GM12891 (cell line): ENCODE measurements at regions not wholly inside any gene's neighbourhood (a gene's known extent, or its start where the extent isn't known, plus 50 kb on each side); places are given as distances from the start of the nearest gene placed in this dataset.

ENCODE experiments used
- DNase-seq: peaks from one replicate; pipeline ENCODE4 v3.0.0; 2011; ENCODE audit warnings: low spot score; ENCODE audit not compliant: insufficient read length
- FAIRE-seq: peaks from 2 replicates; lab custom pipeline; 2011; peaks lifted over from hg19 to GRCh38; lab: Jason Lieb, UNC
- PAX5 ChIP-seq: IDR thresholded peaks from 2 replicates; pipeline ENCODE4 v1.6.1; 2011; ENCODE audit warnings: low read length, moderate library complexity, mild to moderate bottlenecking; ENCODE audit not compliant: insufficient read depth, severe bottlenecking
- POLR2A ChIP-seq: IDR thresholded peaks from 2 replicates; pipeline ENCODE4 v1.6.1; 2011; ENCODE audit warnings: low read depth, low read length, control low read depth
- POLR2AphosphoS5 ChIP-seq: IDR thresholded peaks from 2 replicates; pipeline ENCODE4 v1.6.1; 2011; ENCODE audit warnings: low read depth, low read length, control low read depth
- POU2F2 ChIP-seq: IDR thresholded peaks from 2 replicates; pipeline ENCODE4 v1.6.1; 2011; ENCODE audit warnings: low read depth, mild to moderate bottlenecking, control low read depth, low read length, moderate library complexity
- SPI1 ChIP-seq: IDR thresholded peaks from 2 replicates; pipeline ENCODE4 v1.6.1; 2011; ENCODE audit warnings: low read depth, low read length, control low read depth
- TAF1 ChIP-seq: IDR thresholded peaks from 2 replicates; pipeline ENCODE4 v1.6.1; 2011; ENCODE audit warnings: low read depth, low read length, control low read depth

- TF ChIP-seq POLR2AphosphoS5 (no peak), PAX5 (no peak), TAF1 (no peak), POLR2A (no peak), POU2F2 (no peak), SPI1 (no peak)
- no peak for FAIRE-seq
- no peak for DNase-seq
Observed at GRCh38 chr5:158492136-158492535, 607.6 kb downstream of the EBF1 start.

GRCh38 chr5:158487664-158488063, 612.1 kb downstream of the EBF1 start:
- FAIRE-seq (no peak), DNase-seq (no peak)
- TF ChIP-seq POLR2AphosphoS5 (no peak), POLR2A (no peak), POU2F2 (no peak), SPI1 (no peak), TAF1 (no peak), PAX5 (no peak)

- no peak for FAIRE-seq
- no peak for DNase-seq
- TF ChIP-seq SPI1, result no peak
- no peak for TF ChIP-seq PAX5
- no peak for TF ChIP-seq POLR2AphosphoS5
- TF ChIP-seq TAF1, result no peak
- no peak for TF ChIP-seq POLR2A
- TF ChIP-seq POU2F2, result no peak
Observed at GRCh38 chr5:158487156-158487555, 612.6 kb downstream of the EBF1 start.

- no peak for TF ChIP-seq TAF1
- no peak for TF ChIP-seq PAX5
- no peak for TF ChIP-seq POU2F2
- no peak for TF ChIP-seq SPI1
- no peak for DNase-seq
- no peak for FAIRE-seq
Observed at GRCh38 chr5:158486566-158486965, 613.1 kb downstream of the EBF1 start.

- DNase-seq (no peak), FAIRE-seq (no peak)
- TF ChIP-seq POLR2A (no peak), TAF1 (no peak), POU2F2 (no peak), PAX5 (no peak), POLR2AphosphoS5 (no peak), SPI1 (no peak)
Observed at GRCh38 chr5:158485604-158486081, 614.1 kb downstream of the EBF1 start.

- DNase-seq (no peak), FAIRE-seq (no peak)
- TF ChIP-seq POLR2AphosphoS5, result no peak
- no peak for TF ChIP-seq POU2F2
- TF ChIP-seq PAX5, result no peak
- no peak for TF ChIP-seq SPI1
- TF ChIP-seq POLR2A, result no peak
- no peak for TF ChIP-seq TAF1
Observed at GRCh38 chr5:158485047-158485446, 614.7 kb downstream of the EBF1 start.

GRCh38 chr5:158484150-158484549, 615.6 kb downstream of the EBF1 start:
- no peak for FAIRE-seq
- DNase-seq, result no peak
- TF ChIP-seq TAF1 (no peak), POLR2A (no peak), POLR2AphosphoS5 (no peak), SPI1 (no peak), POU2F2 (no peak), PAX5 (no peak)

GRCh38 chr5:158483281-158483860, 616.3 kb downstream of the EBF1 start:
- DNase-seq (no peak), FAIRE-seq (no peak)

GRCh38 chr5:158482125-158482524, 617.6 kb downstream of the EBF1 start:
- TF ChIP-seq POU2F2, result no peak
- no peak for TF ChIP-seq POLR2AphosphoS5
- no peak for TF ChIP-seq SPI1
- no peak for DNase-seq

More at GRCh38 chr5:158483281-158483860, 616.3 kb downstream of the EBF1 start:
- no peak for TF ChIP-seq POU2F2
- TF ChIP-seq POLR2AphosphoS5, result no peak
- no peak for TF ChIP-seq POLR2A
- TF ChIP-seq TAF1, result no peak
- TF ChIP-seq PAX5, result no peak
- TF ChIP-seq SPI1, result no peak

GRCh38 chr5:158478139-158478538, 619.2 kb upstream of the CLINT1 start:
- DNase-seq, result no peak
- TF ChIP-seq PAX5, result no peak
- TF ChIP-seq TAF1, result no peak
- no peak for TF ChIP-seq POLR2AphosphoS5
- TF ChIP-seq SPI1, result no peak
- TF ChIP-seq POLR2A, result no peak
- no peak for TF ChIP-seq POU2F2
- FAIRE-seq, result no peak

More at GRCh38 chr5:158482125-158482524, 617.6 kb downstream of the EBF1 start:
- no peak for FAIRE-seq
